GM18858 (cell line): ENCODE measurements at regions not wholly inside any gene's neighbourhood (a gene's known extent, or its start where the extent isn't known, plus 50 kb on each side); places are given as distances from the start of the nearest gene placed in this dataset.

ENCODE experiments used
- ATAC-seq: cut with Tn5 transposase; IDR thresholded peaks from one replicate; pipeline ENCODE4 v1.9.1; 2021; ENCODE audit not compliant: unreplicated experiment

GRCh38 chr18:22467760-22468553 is 50.2 kb upstream of the CTAGE1 start:
- no peak for ATAC-seq

GRCh38 chr18:22468554-22468891 is 50.8 kb upstream of the CTAGE1 start:
- ATAC-seq: no peak

GRCh38 chr18:22469061-22469734 is 51.5 kb upstream of the CTAGE1 start:
- no peak for ATAC-seq

- no peak for ATAC-seq
Measured at GRCh38 chr18:22469926-22470247, 52.2 kb upstream of the CTAGE1 start.

- ATAC-seq: no peak
Measured at GRCh38 chr18:22470248-22471235, 52.8 kb upstream of the CTAGE1 start.

- no peak for ATAC-seq
Measured at GRCh38 chr18:22471546-22472131, 53.9 kb upstream of the CTAGE1 start.

GRCh38 chr18:22473366-22473765 is 55.7 kb upstream of the CTAGE1 start:
- ATAC-seq: no peak

GRCh38 chr18:22475426-22476100 is 57.8 kb upstream of the CTAGE1 start:
- no peak for ATAC-seq

- no peak for ATAC-seq
Measured at GRCh38 chr18:22477222-22477621, 59.5 kb upstream of the CTAGE1 start.

GRCh38 chr18:22482948-22483347 is 65.2 kb upstream of the CTAGE1 start:
- ATAC-seq: no peak

GRCh38 chr18:22483407-22483806 is 65.7 kb upstream of the CTAGE1 start:
- no peak for ATAC-seq

- no peak for ATAC-seq
Measured at GRCh38 chr18:22484471-22484870, 66.8 kb upstream of the CTAGE1 start.

GRCh38 chr18:22485808-22486244 is 68.1 kb upstream of the CTAGE1 start:
- no peak for ATAC-seq

- no peak for ATAC-seq
Measured at GRCh38 chr18:22486667-22487066, 69.0 kb upstream of the CTAGE1 start.

- ATAC-seq: no peak
Measured at GRCh38 chr18:22488554-22488953, 70.8 kb upstream of the CTAGE1 start.

GRCh38 chr18:22489704-22490103 is 72.0 kb upstream of the CTAGE1 start:
- ATAC-seq: no peak

GRCh38 chr18:22490429-22490846 is 72.7 kb upstream of the CTAGE1 start:
- no peak for ATAC-seq

- ATAC-seq: no peak
Measured at GRCh38 chr18:22493255-22493654, 75.5 kb upstream of the CTAGE1 start.

GRCh38 chr18:22493940-22494339 is 76.2 kb upstream of the CTAGE1 start:
- no peak for ATAC-seq

GRCh38 chr18:22494771-22495170 is 77.1 kb upstream of the CTAGE1 start:
- ATAC-seq: no peak

- ATAC-seq: no peak
Measured at GRCh38 chr18:22499421-22499820, 81.7 kb upstream of the CTAGE1 start.
